Right cardiac atrium (tissue), 5 donors: ENCODE measurements at regions not wholly inside any gene's neighbourhood (a gene's known extent, or its start where the extent isn't known, plus 50 kb on each side); places are given as distances from the start of the nearest gene placed in this dataset.
"Not testable (repeated sequence)": the region's sequence is repeated elsewhere in the genome, so short reads cannot be mapped to it uniquely, and the experiment has no call there.

ENCODE experiments used
- ATAC-seq, 2 donors: fragments of 200-7000 bp; cut with Tn5 transposase; one replicate each; pipeline versions ENCODE4 v1.8.0 to v1.9.1; 2020; ENCODE audit warnings: moderate library complexity in 2 of 2, mild to moderate bottlenecking in 1 of 2
- DNase-seq, 3 donors: peaks; one replicate each; pipeline ENCODE4 v3.0.0-alpha.2; 2020
- H3K27ac ChIP-seq: one replicate; pipeline ENCODE4 v1.5.1; 2013; ENCODE audit warnings: mild to moderate bottlenecking, low read length, control low read depth, moderate library complexity
- H3K27me3 ChIP-seq: one replicate; pipeline ENCODE4 v1.6.1; 2013; ENCODE audit not compliant: control insufficient read depth, insufficient read depth
- H3K4me1 ChIP-seq: one replicate; pipeline ENCODE4 v1.6.1; 2013; ENCODE audit warnings: low read length; ENCODE audit not compliant: control insufficient read depth, insufficient read depth
- H3K4me3 ChIP-seq: one replicate; pipeline ENCODE4 v1.5.1; 2013; ENCODE audit warnings: low read length, control low read depth
- H3K9me3 ChIP-seq: one replicate; pipeline ENCODE4 v1.6.1; 2013; ENCODE audit warnings: low read length; ENCODE audit not compliant: control insufficient read depth
- WGBS: extraction: QIAGEN DNeasy Blood & Tissue Kit; methylation state at CpG from one replicate; pipeline ENCODE4 v1.1.7; 2013; 5-methylcytosine and 5-hydroxymethylcytosine counted together
- intact Hi-C, 4 donors: fragments of 100-400 bp; cut with DNase I; formaldehyde crosslinking; loops; one replicate each; pipeline versions ENCODE4 v1.11.0 to v1.14.0; 2022 to 2023
- donor health status: healthy with polysubstance abuse.
- donor health status: DM: no; HTN: yes; CAD: no.
- donor health status: DM: no; HTN: no; CAD: no.
- donor health status: DM: no; HTN: yes; CAD: no; lungs with severe emphysema.
- donor health status: DM: yes; HTN: yes; CAD: no.

DNA sequence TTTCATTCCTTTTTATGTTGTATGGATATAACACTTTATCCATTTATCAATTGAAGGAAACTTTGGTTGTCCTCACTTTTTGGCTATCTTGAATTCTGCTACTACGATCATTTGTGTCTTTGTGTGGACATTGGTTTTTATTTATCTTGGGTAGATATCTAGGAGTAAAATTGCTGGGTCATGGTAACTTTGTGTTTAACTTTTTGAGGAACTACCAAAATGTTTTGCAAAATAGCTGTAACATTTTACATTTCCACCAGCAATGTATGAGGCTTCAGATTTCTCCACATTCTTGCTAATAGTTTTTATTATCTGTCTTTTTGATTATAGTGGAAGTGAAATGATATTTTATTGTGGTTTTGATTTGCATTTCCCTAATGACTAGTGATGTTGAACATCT, 55.6 kb downstream of the TLNRD1 start:
- H3K27ac ChIP-seq: no peak overlapping the region
- H3K9me3 ChIP-seq: no peaks in the 10 kb centered on the region
- intact Hi-C loops: no loop called here
- peaks cover 2% of the 10 kb centered on the region for H3K4me1 ChIP-seq
- DNase-seq (no peak), ATAC-seq (no peak)
- H3K4me3 ChIP-seq: no peak overlapping the region
- WGBS: 61% methylated on average over 1 of the region's 1 CpG
- no peaks in the 10 kb centered on the region for H3K27me3 ChIP-seq

DNA sequence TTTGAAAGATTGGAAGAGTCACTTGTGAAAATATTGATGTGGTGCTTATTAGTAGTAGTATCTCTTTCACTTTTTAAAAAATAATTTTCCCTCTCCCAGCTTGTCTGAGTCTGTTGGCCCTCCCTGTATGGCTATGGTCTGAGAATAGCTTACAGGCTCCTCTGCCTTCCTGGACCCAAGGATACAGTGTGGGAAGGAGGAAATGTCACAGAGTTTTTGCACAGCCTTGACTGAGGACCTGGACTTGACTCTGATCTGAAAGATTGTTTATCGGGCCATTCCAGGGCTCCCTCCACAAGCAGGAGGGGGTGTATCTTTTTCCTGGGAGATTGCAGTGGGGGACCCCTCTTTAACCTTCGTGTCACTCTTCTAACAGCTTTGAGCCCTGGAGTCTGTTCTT, 59.7 kb downstream of the TLNRD1 start:
- ATAC-seq: peak in 1 of 2 donors; percentile 14
- 58% methylated on average over 2 of the region's 2 CpGs for WGBS
- Histone ChIP-seq H3K4me3 (no peak overlapping the region), H3K9me3 (no peaks in the 10 kb centered on the region), H3K27me3 (no peaks in the 10 kb centered on the region), H3K27ac (no peak overlapping the region), H3K4me1 (peaks cover 2% of the 10 kb centered on the region)
- intact Hi-C loops: no loop called here
- no peak for DNase-seq

DNA sequence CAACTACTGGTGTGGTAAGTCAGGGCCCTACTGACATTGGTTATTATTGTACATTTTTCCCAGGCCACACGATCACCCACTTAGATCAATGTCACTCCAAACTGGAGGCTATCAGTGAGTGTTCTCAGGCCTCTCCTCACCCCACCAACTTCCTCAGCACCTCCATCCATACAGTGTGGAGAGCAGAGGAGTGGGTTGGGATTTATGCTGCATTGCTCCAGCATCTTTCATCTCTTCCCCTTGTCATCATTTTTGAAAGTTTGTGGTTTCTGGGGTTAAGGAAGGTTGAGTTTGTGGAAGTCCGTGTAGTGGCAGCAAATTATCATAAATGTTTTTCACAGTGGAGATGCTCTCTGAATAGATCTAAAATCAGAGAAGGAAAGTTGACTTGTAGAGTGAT, 60.2 kb downstream of the TLNRD1 start:
- intact Hi-C loops: no loop called here
- Histone ChIP-seq H3K27me3 (no peaks in the 10 kb centered on the region), H3K27ac (no peak overlapping the region), H3K4me3 (no peak overlapping the region), H3K9me3 (no peaks in the 10 kb centered on the region), H3K4me1 (peaks cover 2% of the 10 kb centered on the region)
- DNase-seq (no peak), ATAC-seq (peak in 1 of 2 donors; percentile 37)
- WGBS: 75% methylated on average over 2 of the region's 2 CpGs

GRCh38 chr15:81061490-81062253, 60.9 kb downstream of the TLNRD1 start:
- Histone ChIP-seq H3K27me3 (no peaks in the 10 kb centered on the region), H3K27ac (no peak overlapping the region), H3K4me3 (no peak overlapping the region), H3K4me1 (peaks cover 2% of the 10 kb centered on the region), H3K9me3 (no peaks in the 10 kb centered on the region)
- 92% methylated on average over 5 of the region's 5 CpGs for WGBS
- ATAC-seq: no peak
- intact Hi-C loops: no loop called here
- DNase-seq: no peak

DNA sequence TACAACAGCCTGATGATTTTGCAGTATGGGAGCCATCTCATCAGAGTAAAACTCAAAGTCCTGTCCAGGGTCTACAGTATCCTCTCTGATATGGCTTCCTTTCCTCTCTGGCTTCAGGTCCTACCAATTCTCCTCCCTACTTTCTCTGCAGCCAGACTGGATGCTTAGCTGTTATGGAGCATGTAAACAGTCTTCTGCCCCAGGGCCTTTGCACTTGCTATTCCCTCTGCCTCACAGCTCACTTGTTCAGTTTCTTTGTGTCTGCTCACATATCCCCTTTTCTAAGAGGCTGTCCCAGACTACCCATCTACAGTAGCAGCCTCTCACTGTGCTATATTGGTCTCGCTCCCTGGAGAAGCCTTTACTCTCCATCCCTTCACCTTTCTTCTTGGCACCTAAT, 62.2 kb downstream of the TLNRD1 start:
- 97% methylated on average over 1 of the region's 1 CpG for WGBS
- ATAC-seq (no peak), DNase-seq (no peak)
- Histone ChIP-seq H3K4me1 (no peaks in the 10 kb centered on the region), H3K27me3 (no peaks in the 10 kb centered on the region), H3K4me3 (no peak overlapping the region), H3K9me3 (no peaks in the 10 kb centered on the region), H3K27ac (no peak overlapping the region)
- intact Hi-C loops: no loop called here

GRCh38 chr15:81064253-81064652, 63.5 kb downstream of the TLNRD1 start:
- no peaks in the 10 kb centered on the region for H3K27me3 ChIP-seq
- no peaks in the 10 kb centered on the region for H3K9me3 ChIP-seq
- H3K4me1 ChIP-seq: no peaks in the 10 kb centered on the region
- 59% methylated on average over 2 of the region's 2 CpGs for WGBS
- DNase-seq (no peak), ATAC-seq (no peak)
- H3K4me3 ChIP-seq: no peak overlapping the region
- intact Hi-C loops: no loop called here
- H3K27ac ChIP-seq: no peak overlapping the region

DNA sequence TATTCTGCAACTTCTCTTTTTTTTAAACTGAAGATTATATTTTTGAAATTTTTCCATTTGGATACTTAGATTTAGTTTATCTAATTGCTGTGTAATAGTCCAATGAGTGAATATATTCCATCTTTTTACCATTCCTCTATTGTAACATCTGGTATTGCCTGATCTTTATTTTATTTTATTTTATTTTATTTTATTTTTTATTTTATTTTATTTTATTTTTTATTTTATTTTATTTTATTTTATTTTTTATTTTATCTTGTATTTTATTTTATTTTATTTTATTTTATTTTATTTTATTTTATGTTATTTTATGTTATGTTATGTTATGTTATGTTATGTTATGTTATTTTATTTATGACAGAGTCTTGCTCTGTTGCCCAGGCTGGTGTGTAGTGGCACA, 66.5 kb upstream of the CFAP161 start:
- H3K4me3 ChIP-seq, ATAC-seq, H3K9me3 ChIP-seq, H3K27me3 ChIP-seq, intact Hi-C loops, H3K27ac ChIP-seq, DNase-seq, H3K4me1 ChIP-seq: not testable (repeated sequence)

DNA sequence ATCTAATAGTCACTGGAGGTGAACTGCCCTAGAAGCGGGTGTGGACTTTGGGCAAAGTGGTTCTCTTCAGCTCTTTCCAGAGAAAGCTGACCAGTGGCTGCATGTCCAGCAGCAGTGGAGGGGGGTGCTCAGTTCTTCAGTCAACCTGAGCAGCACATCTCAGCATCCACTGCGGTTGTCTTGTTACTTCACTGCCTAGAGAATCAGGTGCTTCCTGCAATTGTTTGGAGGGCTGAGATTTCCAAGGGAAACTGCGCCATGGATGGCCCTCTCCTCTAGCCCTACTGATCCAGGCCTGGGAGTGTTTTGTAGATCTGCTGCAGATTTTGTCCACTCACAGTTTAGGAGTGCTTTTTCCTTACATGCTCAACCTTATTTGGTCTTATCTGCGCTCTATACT, 65.6 kb upstream of the CFAP161 start:
- H3K4me3 ChIP-seq: no peak overlapping the region
- DNase-seq (peak in 1 of 3 donors; percentile 35), ATAC-seq (no peak)
- intact Hi-C loops: no loop called here
- WGBS: 87% methylated on average over 4 of the region's 4 CpGs
- H3K27me3 ChIP-seq: no peaks in the 10 kb centered on the region
- H3K4me1 ChIP-seq: no peaks in the 10 kb centered on the region
- H3K9me3 ChIP-seq: no peaks in the 10 kb centered on the region
- no peak overlapping the region for H3K27ac ChIP-seq

DNA sequence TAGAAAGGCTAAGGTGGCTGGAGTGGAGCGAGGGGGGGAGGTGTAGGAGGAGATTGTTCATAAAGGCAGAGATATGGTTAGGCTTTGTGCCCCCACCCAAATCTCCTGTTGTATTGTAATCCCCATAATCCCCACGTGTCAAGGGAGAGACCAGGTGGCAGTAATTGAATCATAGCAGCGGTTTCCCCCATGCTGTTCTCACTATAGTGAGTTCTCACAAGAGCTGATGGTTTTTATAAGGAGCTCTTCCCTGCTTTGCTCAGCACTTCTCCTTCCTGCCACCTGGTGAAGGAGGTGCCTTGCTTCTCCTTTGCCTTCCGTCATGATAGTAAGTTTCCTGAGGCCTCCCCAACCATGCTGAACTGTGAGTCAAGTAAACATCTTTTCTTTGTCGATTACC, 64.7 kb upstream of the CFAP161 start:
- Histone ChIP-seq H3K27ac (no peak overlapping the region), H3K4me1 (no peaks in the 10 kb centered on the region), H3K27me3 (no peaks in the 10 kb centered on the region), H3K9me3 (no peaks in the 10 kb centered on the region), H3K4me3 (no peak overlapping the region)
- intact Hi-C loops: no loop called here
- no peak for DNase-seq
- ATAC-seq: no peak
- 77% methylated on average over 5 of the region's 5 CpGs for WGBS

- ATAC-seq (peak; percentile 55 to 80), DNase-seq (no peak)
- H3K4me3 ChIP-seq: no peak overlapping the region
- H3K9me3 ChIP-seq: no peaks in the 10 kb centered on the region
- intact Hi-C loops: no loop called here
- WGBS: 73% methylated on average over 11 of the region's 11 CpGs
- H3K27ac ChIP-seq: no peak overlapping the region
- H3K4me1 ChIP-seq: no peaks in the 10 kb centered on the region
- no peaks in the 10 kb centered on the region for H3K27me3 ChIP-seq
Measured at GRCh38 chr15:81069909-81070308, 64.2 kb upstream of the CFAP161 start.

DNA sequence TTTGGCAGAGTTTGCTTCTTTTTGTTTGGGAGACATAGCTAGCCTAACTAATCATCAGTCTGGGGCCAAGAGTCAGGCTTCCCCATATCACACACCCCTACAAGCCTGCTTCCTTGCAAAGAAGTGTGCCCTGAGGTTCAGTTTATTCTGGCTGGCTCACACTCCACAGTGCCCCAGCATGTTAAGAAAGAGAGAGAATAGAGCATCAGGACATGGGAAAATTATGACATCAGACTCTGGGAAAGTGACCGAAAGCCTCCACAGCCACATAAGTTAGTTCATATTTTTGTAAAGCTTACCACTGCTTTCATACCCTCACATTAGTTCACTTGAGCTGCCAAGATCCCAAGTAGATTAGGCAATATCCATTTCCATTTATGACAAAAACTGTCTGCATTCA, 63.0 kb upstream of the CFAP161 start:
- H3K4me3 ChIP-seq: no peak overlapping the region
- no peak overlapping the region for H3K27ac ChIP-seq
- H3K9me3 ChIP-seq: no peaks in the 10 kb centered on the region
- no peaks in the 10 kb centered on the region for H3K27me3 ChIP-seq
- H3K4me1 ChIP-seq: no peaks in the 10 kb centered on the region
- peak; percentile 68 to 92 for ATAC-seq
- peak in 1 of 3 donors; percentile 16 for DNase-seq
- 52% methylated on average over 1 of the region's 1 CpG for WGBS
- intact Hi-C loops: no loop called here

DNA sequence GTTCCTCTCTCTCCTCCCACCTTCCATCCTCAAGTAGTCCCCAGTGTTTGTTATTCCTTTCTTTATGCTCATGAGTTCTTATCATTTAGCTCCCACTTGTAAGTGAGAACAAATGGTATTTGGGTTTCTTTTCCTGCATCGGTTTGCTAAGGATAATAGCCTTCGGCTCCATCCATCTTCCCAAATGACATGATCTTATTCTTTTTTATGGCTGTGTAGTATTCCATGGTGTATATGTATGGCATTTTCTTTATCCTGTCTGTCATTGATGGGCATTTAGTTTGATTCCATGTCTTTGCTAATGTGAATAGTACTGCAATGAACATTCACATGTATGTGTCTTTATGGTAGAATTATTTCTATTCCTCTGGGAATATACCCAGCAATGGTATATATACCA, 62.4 kb upstream of the CFAP161 start:
- Histone ChIP-seq H3K4me1 (no peaks in the 10 kb centered on the region), H3K4me3 (no peak overlapping the region), H3K27me3 (no peaks in the 10 kb centered on the region), H3K27ac (no peak overlapping the region), H3K9me3 (no peaks in the 10 kb centered on the region)
- DNase-seq (no peak), ATAC-seq (no peak)
- WGBS: 88% methylated on average over 2 of the region's 2 CpGs
- intact Hi-C loops: no loop called here
